ENCODE measurements at regions not wholly inside any gene's neighbourhood (a gene's known extent, or its start where the extent isn't known, plus 50 kb on each side); places are given as distances from the start of the nearest gene placed in this dataset.

- TF ChIP-seq POLR2A (IDR thresholded peaks at IDR 0.05; ENCODE audit: low read length) (no peak), GATA1 (IDR thresholded peaks at IDR 0.05; ENCODE audit: low read depth, low read length) (no peak)
Measured at GRCh38 chr4:89563431-89563830, 255.8 kb upstream of the GPRIN3 start.

Data from erythroblast (primary cell).